Adrenal gland (tissue), 9 donors: ENCODE measurements at regions not wholly inside any gene's neighbourhood (a gene's known extent, or its start where the extent isn't known, plus 50 kb on each side); places are given as distances from the start of the nearest gene placed in this dataset.

Experiments used
- DNase-seq, 7 donors: peaks; one replicate each; pipeline ENCODE4 v3.0.0-alpha.2; 2019 to 2020
- H3K27ac ChIP-seq, 5 donors: fragments of 200-600 bp; sonication (generic) in 4 of 5; 1 replicate in 3 of 5; 2 replicates in 2 of 5; pipeline versions ENCODE4 v1.5.1 to v1.8.0; 2016 to 2020; ENCODE audit warnings: mild to moderate bottlenecking in 1 of 5
- H3K27me3 ChIP-seq: fragments of 200-600 bp; 2 replicates; pipeline ENCODE4 v1.8.0; 2021
- H3K36me3 ChIP-seq, 2 donors: fragments of 200-600 bp; replicated peaks in 1 of 2; 1 replicate in 1 of 2; 2 replicates in 1 of 2; pipeline versions ENCODE4 v1.5.1 to v1.8.0; 2018 to 2022
- H3K4me1 ChIP-seq, 2 donors: fragments of 200-600 bp; replicated peaks in 1 of 2; 1 replicate in 1 of 2; 2 replicates in 1 of 2; pipeline versions ENCODE4 v1.5.1 to v1.8.0; 2018 to 2021
- H3K4me3 ChIP-seq, 4 donors: fragments of 200-600 bp; sonication (generic) in 3 of 4; one replicate each; pipeline ENCODE4 v1.5.1; 2016 to 2018
- H3K9me3 ChIP-seq, 3 donors: fragments of 200-600 bp; sonication (generic) in 1 of 3; replicated peaks in 1 of 3; 1 replicate in 2 of 3; 2 replicates in 1 of 3; pipeline versions ENCODE4 v1.5.1 to v1.8.0; 2016 to 2021
- CTCF ChIP-seq, 6 experiments: fragments of 450-650 bp in 4 of 6; fragments of 200-600 bp in 2 of 6; sonication (generic) in 1 of 6; IDR thresholded peaks; 1 replicate in 5 of 6; 2 replicates in 1 of 6; pipeline versions ENCODE4 v1.5.1 to v1.8.0; 2016 to 2021; ENCODE audit warnings: antibody characterized with exemption in 6 of 6, mild to moderate bottlenecking in 2 of 6, moderate library complexity in 1 of 6
- POLR2A ChIP-seq, 2 donors: fragments of 450-650 bp; IDR thresholded peaks; one replicate each; pipeline ENCODE4 v1.6.1; 2017; ENCODE audit warnings: antibody characterized with exemption in 2 of 2, mild to moderate bottlenecking in 2 of 2, moderate library complexity in 1 of 2
- WGBS, 4 donors: extraction: QIAGEN DNeasy Blood & Tissue Kit in 2 of 4; methylation state at CpG; one replicate each; pipeline versions ENCODE4 v1.1.5 to v1.1.7; 2013 to 2017; 5-methylcytosine and 5-hydroxymethylcytosine counted together
- intact Hi-C, 2 donors: fragments of 100-400 bp; cut with DNase I; formaldehyde crosslinking; loops; one replicate each; pipeline versions ENCODE4 v1.14.1 to v1.15.0; 2022 to 2023
- donor health status: healthy with polysubstance abuse.
- donor health status: Bipolar disorder and iron deficiency.
- donor health status: DM: yes; HTN: yes; CAD: no.
- donor health status: DM: no; HTN: no; CAD: no.
- donor health status: DM: no; HTN: no; CAD: no.

GRCh38 chr5:2594701-2595100, 156.8 kb downstream of the IRX2 start:
- DNase-seq: no peak
- Histone ChIP-seq H3K27ac (no peak overlapping the region), H3K27me3 (no peaks in the 10 kb centered on the region), H3K9me3 (no peaks in the 10 kb centered on the region), H3K4me1 (no peaks in the 10 kb centered on the region), H3K36me3 (no peaks in the 10 kb centered on the region), H3K4me3 (no peak overlapping the region)
- intact Hi-C loops: no loop called here
- 65 to 90% (median 85%) methylated on average over 1 of the region's 1 CpG for WGBS, 4 donors
- no peak for TF ChIP-seq CTCF (IDR thresholded peaks at IDR 0.05)
- TF ChIP-seq POLR2A (IDR thresholded peaks at IDR 0.05): no peak

DNA sequence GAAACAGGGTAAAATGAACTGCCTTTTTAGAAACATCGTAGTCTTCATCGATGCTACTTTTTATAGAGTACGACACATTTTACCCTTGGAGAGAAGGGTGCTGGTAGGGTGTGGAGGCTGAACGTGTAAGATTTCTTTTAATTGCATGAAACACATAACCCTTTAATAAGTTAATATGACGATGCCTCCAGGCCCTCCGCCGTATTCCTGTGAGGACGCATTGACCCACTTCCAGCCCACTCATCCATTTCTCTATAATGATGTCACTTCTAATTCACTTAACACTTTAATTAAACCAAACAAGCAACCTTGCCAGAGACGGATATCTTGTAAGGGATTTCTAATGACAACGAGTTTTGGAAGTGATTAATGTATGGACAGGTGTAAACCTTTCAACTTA, 158.7 kb downstream of the IRX2 start:
- Histone ChIP-seq H3K9me3 (no peaks in the 10 kb centered on the region), H3K27ac (no peak overlapping the region), H3K27me3 (no peaks in the 10 kb centered on the region), H3K4me1 (no peaks in the 10 kb centered on the region), H3K36me3 (no peaks in the 10 kb centered on the region), H3K4me3 (no peak overlapping the region)
- no peak for TF ChIP-seq POLR2A (IDR thresholded peaks at IDR 0.05)
- no peak for TF ChIP-seq CTCF (IDR thresholded peaks at IDR 0.05)
- intact Hi-C loops: no loop called here
- 65 to 75% (median 74%) methylated on average over 10 of the region's 10 CpGs for WGBS, 4 donors
- DNase-seq: no peak

GRCh38 chr5:2591777-2592453, 159.6 kb downstream of the IRX2 start:
- Histone ChIP-seq H3K4me1 (no peaks in the 10 kb centered on the region), H3K9me3 (no peaks in the 10 kb centered on the region), H3K36me3 (no peaks in the 10 kb centered on the region), H3K4me3 (no peak overlapping the region), H3K27me3 (no peaks in the 10 kb centered on the region), H3K27ac (no peak overlapping the region)
- WGBS, 4 donors: 58 to 68% (median 64%) methylated on average over 15 to 19 of the region's 19 CpGs
- no peak for DNase-seq
- intact Hi-C loops: no loop called here
- no peak for TF ChIP-seq POLR2A (IDR thresholded peaks at IDR 0.05)
- TF ChIP-seq CTCF (IDR thresholded peaks at IDR 0.05): no peak

DNA sequence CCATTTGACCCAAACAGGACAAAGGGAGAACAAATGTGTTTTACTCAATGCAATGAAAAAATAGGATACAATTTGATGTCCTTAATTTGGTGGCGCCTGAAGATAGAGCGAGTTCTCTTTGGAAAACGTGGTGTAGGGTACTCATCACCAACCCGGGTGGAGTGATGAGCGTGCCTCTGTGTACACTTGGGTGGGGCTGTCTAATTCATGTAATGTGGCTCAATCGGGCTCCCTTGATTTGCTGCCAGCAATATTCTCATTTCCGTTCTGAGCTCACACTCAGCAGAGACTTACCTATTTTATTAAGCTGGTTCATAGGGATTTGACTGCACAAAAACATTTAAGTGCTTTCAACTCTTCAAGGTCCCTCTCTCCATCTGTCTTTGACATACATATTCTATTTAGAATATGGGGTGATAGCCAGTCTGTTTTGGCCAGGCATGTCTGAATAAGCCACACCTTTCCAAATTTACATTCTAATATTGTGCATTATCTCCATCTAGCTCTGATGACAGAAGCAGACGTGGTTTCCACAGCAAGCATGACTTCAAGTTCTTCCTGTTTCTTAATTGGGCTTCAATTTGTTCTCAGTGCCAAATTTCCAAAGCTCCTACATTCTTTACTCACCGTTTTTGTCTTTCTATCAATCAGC, 162.5 kb downstream of the IRX2 start:
- Histone ChIP-seq H3K9me3 (no peaks in the 10 kb centered on the region), H3K36me3 (no peaks in the 10 kb centered on the region), H3K27ac (no peak overlapping the region), H3K4me1 (no peaks in the 10 kb centered on the region), H3K4me3 (no peak overlapping the region), H3K27me3 (no peaks in the 10 kb centered on the region)
- TF ChIP-seq POLR2A (IDR thresholded peaks at IDR 0.05) (no peak), CTCF (IDR thresholded peaks at IDR 0.05) (no peak)
- 65 to 75% (median 73%) methylated on average over 9 of the region's 9 CpGs for WGBS, 4 donors
- DNase-seq: no peak
- intact Hi-C loops: no loop called here
